ENCODE measurements at regions not wholly inside any gene's neighbourhood (a gene's known extent, or its start where the extent isn't known, plus 50 kb on each side); places are given as distances from the start of the nearest gene placed in this dataset.

DNA sequence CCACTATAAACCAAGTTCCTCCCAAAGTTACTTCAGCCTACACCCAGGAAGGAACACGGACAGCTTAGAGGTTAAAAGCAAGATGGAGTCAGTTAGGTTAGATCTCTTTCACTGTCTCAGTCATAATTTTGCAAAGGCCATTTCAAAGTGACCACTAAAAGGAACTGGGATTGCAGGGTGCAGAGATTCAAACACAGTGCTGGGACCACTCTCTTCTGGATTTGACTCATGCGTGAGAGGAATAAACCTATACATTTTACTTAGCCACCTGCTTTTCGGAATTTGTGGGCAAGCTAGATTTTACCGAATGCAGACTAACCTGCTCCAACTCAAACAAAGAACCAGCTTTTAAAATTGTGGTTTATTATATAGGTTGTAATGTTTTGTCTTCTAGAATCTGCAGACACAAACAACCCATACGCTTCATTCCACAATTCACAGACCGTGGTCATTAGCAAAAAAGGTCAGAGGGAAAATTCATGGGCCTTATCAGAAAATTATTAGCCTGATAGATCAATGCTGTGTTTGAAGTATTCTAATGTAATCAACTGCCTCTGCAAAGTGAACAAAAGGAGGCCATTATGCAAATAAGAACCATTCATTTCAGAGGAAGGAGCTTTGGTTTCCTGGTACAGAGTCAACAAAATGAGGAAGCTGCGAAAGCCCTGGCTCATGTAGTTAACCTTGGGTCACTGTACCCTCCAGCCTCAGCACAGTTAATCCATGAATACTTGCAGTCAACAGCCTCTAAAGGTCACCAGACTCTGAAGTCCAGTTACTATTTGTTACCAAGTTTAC lies 342.7 kb upstream of the KLF6 start:
- Histone ChIP-seq H3K79me2 (no peaks in the 10 kb centered on the region), H2AFZ (no peak overlapping the region), H3K9me3 (ENCODE audit: low read depth) (no peaks in the 10 kb centered on the region), H3K27ac (peak overlapping the region; percentile 53), H3K36me3 (replicated peaks; ENCODE audit: insufficient read depth, low read depth) (no peaks in the 10 kb centered on the region), H4K20me1 (ENCODE audit: insufficient read depth, poor library complexity, severe bottlenecking) (no peaks in the 10 kb centered on the region), H3K4me3 (no peak overlapping the region), H3K9me2 (replicated peaks; ENCODE audit: insufficient read depth) (no peaks in the 10 kb centered on the region), H3K27me3 (no peaks in the 10 kb centered on the region), H3K4me1 (ENCODE audit: insufficient read depth) (peaks cover 9% of the 10 kb centered on the region), H3K4me2 (no peak overlapping the region)
- 70% methylated on average over 7 of the region's 7 CpGs for WGBS (ENCODE audit: low lambda C conversion rate, missing lambda C conversion rate)
- TF ChIP-seq, protein P1, sequence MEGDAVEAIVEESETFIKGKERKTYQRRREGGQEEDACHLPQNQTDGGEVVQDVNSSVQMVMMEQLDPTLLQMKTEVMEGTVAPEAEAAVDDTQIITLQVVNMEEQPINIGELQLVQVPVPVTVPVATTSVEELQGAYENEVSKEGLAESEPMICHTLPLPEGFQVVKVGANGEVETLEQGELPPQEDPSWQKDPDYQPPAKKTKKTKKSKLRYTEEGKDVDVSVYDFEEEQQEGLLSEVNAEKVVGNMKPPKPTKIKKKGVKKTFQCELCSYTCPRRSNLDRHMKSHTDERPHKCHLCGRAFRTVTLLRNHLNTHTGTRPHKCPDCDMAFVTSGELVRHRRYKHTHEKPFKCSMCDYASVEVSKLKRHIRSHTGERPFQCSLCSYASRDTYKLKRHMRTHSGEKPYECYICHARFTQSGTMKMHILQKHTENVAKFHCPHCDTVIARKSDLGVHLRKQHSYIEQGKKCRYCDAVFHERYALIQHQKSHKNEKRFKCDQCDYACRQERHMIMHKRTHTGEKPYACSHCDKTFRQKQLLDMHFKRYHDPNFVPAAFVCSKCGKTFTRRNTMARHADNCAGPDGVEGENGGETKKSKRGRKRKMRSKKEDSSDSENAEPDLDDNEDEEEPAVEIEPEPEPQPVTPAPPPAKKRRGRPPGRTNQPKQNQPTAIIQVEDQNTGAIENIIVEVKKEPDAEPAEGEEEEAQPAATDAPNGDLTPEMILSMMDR (IDR thresholded peaks at IDR 0.05; ENCODE audit: poor library complexity) = no peak
- TF ChIP-seq EZH2 (IDR thresholded peaks at IDR 0.05; ENCODE audit: borderline replicate concordance) (no peak), EZH2phosphoT487 (IDR thresholded peaks at IDR 0.05; ENCODE audit: low read depth, severe bottlenecking, unreplicated experiment) (no peak)
- DNase-seq (ENCODE audit: low spot score) = peak; percentile 61

DNA sequence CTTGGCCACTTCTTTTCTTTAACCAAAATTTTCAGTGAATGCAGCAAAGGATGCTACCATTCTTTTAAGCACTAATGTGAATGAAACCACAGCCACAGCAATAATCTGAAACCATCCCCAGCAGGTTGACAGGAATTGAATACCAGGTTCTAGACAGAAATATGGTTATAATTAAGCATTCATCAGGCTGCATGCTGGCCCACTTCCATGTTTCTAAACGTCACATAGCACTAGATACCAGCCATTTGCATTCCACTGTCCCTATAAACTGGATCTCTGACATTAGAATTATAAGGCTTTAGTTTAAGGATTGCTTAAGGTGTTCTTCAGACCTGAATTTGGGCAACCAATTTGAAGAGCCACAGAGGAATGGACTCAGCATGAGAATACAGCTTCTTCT lies 340.8 kb upstream of the KLF6 start:
- no peak for DNase-seq (ENCODE audit: low spot score)
- Histone ChIP-seq H3K27me3 (no peaks in the 10 kb centered on the region), H4K20me1 (ENCODE audit: insufficient read depth, poor library complexity, severe bottlenecking) (no peaks in the 10 kb centered on the region), H3K27ac (no peak overlapping the region), H2AFZ (no peak overlapping the region), H3K79me2 (no peaks in the 10 kb centered on the region), H3K4me1 (ENCODE audit: insufficient read depth) (peaks cover 9% of the 10 kb centered on the region), H3K4me2 (no peak overlapping the region), H3K4me3 (no peak overlapping the region), H3K9me2 (replicated peaks; ENCODE audit: insufficient read depth) (no peaks in the 10 kb centered on the region), H3K36me3 (replicated peaks; ENCODE audit: insufficient read depth, low read depth) (no peaks in the 10 kb centered on the region), H3K9me3 (ENCODE audit: low read depth) (no peaks in the 10 kb centered on the region)
- TF ChIP-seq, protein P1 (IDR thresholded peaks at IDR 0.05; ENCODE audit: poor library complexity) = no peak
- no peak for TF ChIP-seq EZH2phosphoT487 (IDR thresholded peaks at IDR 0.05; ENCODE audit: low read depth, severe bottlenecking, unreplicated experiment)
- TF ChIP-seq EZH2 (IDR thresholded peaks at IDR 0.05; ENCODE audit: borderline replicate concordance) = no peak
- WGBS (ENCODE audit: low lambda C conversion rate, missing lambda C conversion rate) = 52% methylated on average over 1 of the region's 1 CpG

DNA sequence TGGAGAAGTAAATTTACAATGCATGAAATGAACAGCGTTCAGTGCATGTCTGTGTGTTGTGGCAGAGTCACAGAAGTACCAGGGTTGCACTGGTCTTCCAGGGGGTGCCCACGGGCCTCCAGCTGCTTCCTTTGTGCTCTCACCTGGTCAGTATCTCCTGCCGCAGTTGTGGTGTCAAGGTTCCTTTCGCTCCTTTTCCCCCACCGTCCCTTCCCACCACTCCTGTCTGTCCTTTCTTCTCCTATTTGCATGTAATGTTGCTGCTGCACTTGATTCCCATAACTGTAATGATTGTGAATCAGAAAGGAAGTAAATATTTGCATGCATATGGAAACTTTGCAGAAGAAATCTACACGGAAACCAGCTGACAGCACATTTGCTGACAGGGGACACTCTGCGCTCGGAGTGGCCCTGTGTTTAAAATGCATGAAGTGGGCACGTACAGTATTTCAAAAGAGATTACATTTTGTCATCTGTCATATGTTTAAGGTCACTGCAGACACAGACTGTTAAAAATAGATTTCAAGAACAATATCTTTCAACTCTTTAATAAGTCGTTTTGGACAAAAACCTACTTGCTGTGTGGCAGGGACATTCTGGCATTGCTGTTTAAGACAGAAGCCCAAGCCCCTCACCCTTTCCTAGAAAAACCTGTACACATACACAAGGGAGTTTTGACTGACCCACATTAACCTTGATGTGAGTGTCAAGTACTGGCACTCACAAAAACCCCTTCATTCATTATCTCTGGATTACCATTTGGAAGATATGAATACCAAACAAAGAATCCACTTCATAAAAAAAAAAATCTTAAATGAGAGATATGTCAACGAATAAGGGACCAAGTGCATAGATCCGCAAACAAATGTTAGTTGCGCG lies 336.7 kb upstream of the KLF6 start:
- Histone ChIP-seq H3K27ac (no peak overlapping the region), H3K27me3 (no peaks in the 10 kb centered on the region), H3K9me2 (replicated peaks; ENCODE audit: insufficient read depth) (no peaks in the 10 kb centered on the region), H3K4me2 (no peak overlapping the region), H3K9me3 (ENCODE audit: low read depth) (no peaks in the 10 kb centered on the region), H3K4me3 (no peak overlapping the region), H3K36me3 (replicated peaks; ENCODE audit: insufficient read depth, low read depth) (no peaks in the 10 kb centered on the region), H3K4me1 (ENCODE audit: insufficient read depth) (no peaks in the 10 kb centered on the region), H2AFZ (no peak overlapping the region), H3K79me2 (no peaks in the 10 kb centered on the region), H4K20me1 (ENCODE audit: insufficient read depth, poor library complexity, severe bottlenecking) (no peaks in the 10 kb centered on the region)
- no peak for DNase-seq (ENCODE audit: low spot score)
- TF ChIP-seq EZH2 (IDR thresholded peaks at IDR 0.05; ENCODE audit: borderline replicate concordance) (no peak), EZH2phosphoT487 (IDR thresholded peaks at IDR 0.05; ENCODE audit: low read depth, severe bottlenecking, unreplicated experiment) (no peak)
- TF ChIP-seq, protein P1 (IDR thresholded peaks at IDR 0.05; ENCODE audit: poor library complexity) = no peak
- WGBS (ENCODE audit: low lambda C conversion rate, missing lambda C conversion rate) = 73% methylated on average over 14 of the region's 14 CpGs
